Keratinocyte (primary cell): ENCODE measurements at regions not wholly inside any gene's neighbourhood (a gene's known extent, or its start where the extent isn't known, plus 50 kb on each side); places are given as distances from the start of the nearest gene placed in this dataset.

Experiments used
- EZH2 ChIP-seq: IDR thresholded peaks from one replicate; pipeline ENCODE4 v1.6.1; 2012; ENCODE audit warnings: inconsistent platforms, mild to moderate bottlenecking, low read length, moderate library complexity
- TF ChIP-seq, protein P1 (sequence below), 3 experiments: IDR thresholded peaks in 1 of 3; conservative IDR thresholded peaks in 1 of 3; optimal IDR thresholded peaks in 1 of 3; 2 replicates in 2 of 3; 3 replicates in 1 of 3; pipeline versions ENCODE3 to v1.5.1; 2011; ENCODE audit warnings: low read length in 3 of 3, mild to moderate bottlenecking in 3 of 3, moderate library complexity in 2 of 3, control low read depth in 1 of 3, inconsistent platforms in 1 of 3; ENCODE audit not compliant: insufficient read depth in 2 of 3; ENCODE audit errors: extremely low read depth in 1 of 3

DNA sequence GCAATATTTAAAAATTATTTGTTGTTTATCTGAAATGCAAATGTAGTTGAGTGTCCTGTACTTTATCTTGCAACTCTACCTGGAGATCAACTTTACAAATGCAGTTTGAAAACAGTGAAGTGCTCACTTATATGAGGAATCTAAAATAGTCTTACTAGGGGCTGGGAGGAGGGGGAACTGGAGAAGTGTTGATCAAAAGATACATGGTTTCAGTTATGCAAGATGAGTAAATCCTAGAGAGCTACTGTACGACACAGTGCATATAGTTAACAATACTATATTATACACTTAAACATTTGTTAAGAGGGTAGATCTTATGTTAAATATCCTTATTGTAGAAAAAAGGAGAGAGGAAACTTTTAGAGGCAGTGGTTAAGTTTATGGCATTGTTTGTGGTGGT, 241.9 kb downstream of the BCL11A start:
- TF ChIP-seq, protein P1, sequence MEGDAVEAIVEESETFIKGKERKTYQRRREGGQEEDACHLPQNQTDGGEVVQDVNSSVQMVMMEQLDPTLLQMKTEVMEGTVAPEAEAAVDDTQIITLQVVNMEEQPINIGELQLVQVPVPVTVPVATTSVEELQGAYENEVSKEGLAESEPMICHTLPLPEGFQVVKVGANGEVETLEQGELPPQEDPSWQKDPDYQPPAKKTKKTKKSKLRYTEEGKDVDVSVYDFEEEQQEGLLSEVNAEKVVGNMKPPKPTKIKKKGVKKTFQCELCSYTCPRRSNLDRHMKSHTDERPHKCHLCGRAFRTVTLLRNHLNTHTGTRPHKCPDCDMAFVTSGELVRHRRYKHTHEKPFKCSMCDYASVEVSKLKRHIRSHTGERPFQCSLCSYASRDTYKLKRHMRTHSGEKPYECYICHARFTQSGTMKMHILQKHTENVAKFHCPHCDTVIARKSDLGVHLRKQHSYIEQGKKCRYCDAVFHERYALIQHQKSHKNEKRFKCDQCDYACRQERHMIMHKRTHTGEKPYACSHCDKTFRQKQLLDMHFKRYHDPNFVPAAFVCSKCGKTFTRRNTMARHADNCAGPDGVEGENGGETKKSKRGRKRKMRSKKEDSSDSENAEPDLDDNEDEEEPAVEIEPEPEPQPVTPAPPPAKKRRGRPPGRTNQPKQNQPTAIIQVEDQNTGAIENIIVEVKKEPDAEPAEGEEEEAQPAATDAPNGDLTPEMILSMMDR (optimal IDR thresholded peaks at IDR 0.05 in 1 of 3, IDR thresholded peaks at IDR 0.05 in 1 of 3, conservative IDR thresholded peaks at IDR 0.05 in 1 of 3; ENCODE audit: extremely low read depth in 1 of 3, insufficient read depth in 2 of 3, low read length in 3 of 3), result no peak
- TF ChIP-seq EZH2, result no peak
